ENCODE measurements at regions not wholly inside any gene's neighbourhood (a gene's known extent, or its start where the extent isn't known, plus 50 kb on each side); places are given as distances from the start of the nearest gene placed in this dataset.

- Histone ChIP-seq H2BK12ac (ENCODE audit: insufficient read length, low read depth, low read length) (no peak overlapping the region), H3K4me2 (ENCODE audit: insufficient read depth, insufficient read length, low read length) (no peak overlapping the region), H3K27ac (ENCODE audit: insufficient read length, low read depth, low read length) (no peak overlapping the region), H2BK20ac (ENCODE audit: low read depth, low read length, poor library complexity, severe bottlenecking) (no peak overlapping the region), H2BK15ac (ENCODE audit: low read depth, low read length) (no peak overlapping the region), H3K56ac (ENCODE audit: insufficient read length, low read depth, low read length) (no peak overlapping the region), H3K23ac (ENCODE audit: insufficient read length, low read depth, low read length) (no peak overlapping the region), H3K4ac (ENCODE audit: low read depth, low read length) (no peak overlapping the region), H3K27me3 (ENCODE audit: insufficient read depth, low read length) (no peaks in the 10 kb centered on the region), H3K18ac (ENCODE audit: insufficient read length, low read depth, low read length) (no peak overlapping the region), H4K20me1 (ENCODE audit: control insufficient read depth, insufficient read depth, insufficient read length) (no peaks in the 10 kb centered on the region), H4K8ac (replicated peaks; ENCODE audit: insufficient read length, low read depth, low read length) (no peak overlapping the region), H3K4me1 (ENCODE audit: insufficient read depth, low read length) (no peaks in the 10 kb centered on the region), H3K79me1 (ENCODE audit: insufficient read depth, low read depth, low read length, poor library complexity, severe bottlenecking) (no peaks in the 10 kb centered on the region), H2AFZ (ENCODE audit: low read length) (no peak overlapping the region), H3T11ph (ENCODE audit: low read length) (no peak overlapping the region), H4K91ac (ENCODE audit: insufficient read length, low read depth, low read length) (no peak overlapping the region), H3K14ac (ENCODE audit: insufficient read depth, low read length) (no peak overlapping the region), H4K5ac (ENCODE audit: insufficient read length, low read depth, low read length) (no peak overlapping the region), H3K79me2 (ENCODE audit: insufficient read depth, low read length) (no peaks in the 10 kb centered on the region), H3K23me2 (ENCODE audit: insufficient read length, low read depth, low read length, poor library complexity, severe bottlenecking) (no peaks in the 10 kb centered on the region), H3K9me3 (ENCODE audit: control insufficient read depth, low read depth, low read length) (no peaks in the 10 kb centered on the region), H3K9ac (ENCODE audit: extremely low read depth, insufficient read length, low read length) (no peak overlapping the region), H2BK5ac (ENCODE audit: insufficient read length, low read length) (no peak overlapping the region), H2AK5ac (ENCODE audit: insufficient read length, low read length) (no peak overlapping the region), H2BK120ac (ENCODE audit: low read depth, low read length, poor library complexity, severe bottlenecking) (no peak overlapping the region)
- no peak for DNase-seq
- Mint-ChIP-seq H3K4me1 (no peaks in the 10 kb centered on the region), H3K4me3 (no peak overlapping the region), H3K27me3 (ENCODE audit: low read depth) (no peaks in the 10 kb centered on the region), H3K36me3 (ENCODE audit: insufficient read depth in 1 of 3, low read depth in 3 of 3) (0 out of 7 replicates have a peak, but pooled peaks cover 0 to 5% (median 0%) of the 10 kb centered on the region in 3 experiments), H3K9me3 (peaks cover 0 to 4% of the 10 kb centered on the region in 2 experiments; a peak in 3 of 5 replicates), H3K27ac (no peak overlapping the region)
- TF ChIP-seq CTCF (conservative IDR thresholded peaks at IDR 0.05) = no peak
- no CpG with 5 or more reads among the region's 2 CpGs for WGBS (ENCODE audit: extremely low coverage, insufficient read length, low lambda C conversion rate)
These were observed 693.6 kb upstream of the SLC35B3 start for GRCh38 chr6:9128970-9129369.

All from H9 (cell line).